ENCODE measurements at regions not wholly inside any gene's neighbourhood (a gene's known extent, or its start where the extent isn't known, plus 50 kb on each side); places are given as distances from the start of the nearest gene placed in this dataset.
"Not testable (repeated sequence)": the region's sequence is repeated elsewhere in the genome, so short reads cannot be mapped to it uniquely, and the experiment has no call there.

- Histone ChIP-seq H3K9me3 (no peaks in the 10 kb centered on the region), H3K4me3 (no peak overlapping the region), H3K4me1 (peaks cover 0 to 6% (median 0%) of the 10 kb centered on the region in 3 donors), H3K36me3 (no peaks in the 10 kb centered on the region), H3K27me3 (no peaks in the 10 kb centered on the region), H3K27ac (no peak overlapping the region)
- no peak for TF ChIP-seq CTCF (IDR thresholded peaks at IDR 0.05)
- intact Hi-C loops (cut with DNase I) = no loop called here
- no peak for ATAC-seq
- FAIRE-seq = peak; percentile 17
- no peak for DNase-seq
- WGBS, 2 donors = 89 to 92% methylated on average over 3 of the region's 3 CpGs
These were observed 133.0 kb downstream of the ZNF608 start for GRCh38 chr5:124613273-124613953.

- ATAC-seq = no peak
- no peaks in the 10 kb centered on the region for H3K36me3 ChIP-seq
- WGBS, 2 donors = 76 to 91% methylated on average over 7 of the region's 7 CpGs
- H3K27ac ChIP-seq = no peak overlapping the region
- intact Hi-C loops (cut with DNase I) = no loop called here
- no peak for TF ChIP-seq CTCF (IDR thresholded peaks at IDR 0.05)
- H3K9me3 ChIP-seq = no peaks in the 10 kb centered on the region
- DNase-seq = no peak
- FAIRE-seq = no peak
- H3K4me1 ChIP-seq = peaks cover 0 to 6% (median 0%) of the 10 kb centered on the region in 3 donors
- no peak overlapping the region for H3K4me3 ChIP-seq
- H3K27me3 ChIP-seq = no peaks in the 10 kb centered on the region
These were observed 134.4 kb downstream of the ZNF608 start for GRCh38 chr5:124612023-124612422.

- H3K4me1 ChIP-seq; DNase-seq; H3K4me3 ChIP-seq; H3K27ac ChIP-seq; H3K36me3 ChIP-seq; H3K9me3 ChIP-seq; intact Hi-C loops (cut with DNase I); ATAC-seq; H3K27me3 ChIP-seq; FAIRE-seq: not testable (repeated sequence)
- 93 to 100% methylated on average over 1 of the region's 1 CpG for WGBS, 2 donors
These were observed 135.2 kb downstream of the ZNF608 start for GRCh38 chr5:124611262-124611661.

GRCh38 chr5:124609685-124610084, 136.8 kb downstream of the ZNF608 start:
- WGBS, 2 donors = 18 to 28% methylated on average over 1 of the region's 1 CpG
- intact Hi-C loops (cut with DNase I); H3K27ac ChIP-seq; H3K4me3 ChIP-seq; FAIRE-seq; ATAC-seq; H3K36me3 ChIP-seq; H3K4me1 ChIP-seq; DNase-seq; H3K9me3 ChIP-seq; H3K27me3 ChIP-seq: not testable (repeated sequence)

GRCh38 chr5:124606543-124606942, 139.9 kb downstream of the ZNF608 start:
- Histone ChIP-seq H3K9me3 (no peaks in the 10 kb centered on the region), H3K4me3 (no peak overlapping the region), H3K4me1 (peaks cover 0 to 4% (median 0%) of the 10 kb centered on the region in 3 donors), H3K27me3 (no peaks in the 10 kb centered on the region), H3K36me3 (no peaks in the 10 kb centered on the region), H3K27ac (no peak overlapping the region)
- 92 to 95% methylated on average over 2 of the region's 2 CpGs for WGBS, 2 donors
- no peak for TF ChIP-seq CTCF (IDR thresholded peaks at IDR 0.05)
- no peak for FAIRE-seq
- intact Hi-C loops (cut with DNase I) = no loop called here
- ATAC-seq = no peak
- DNase-seq = no peak

- H3K27ac ChIP-seq = no peak overlapping the region
- intact Hi-C loops (cut with DNase I) = no loop called here
- no peak for TF ChIP-seq CTCF (IDR thresholded peaks at IDR 0.05)
- H3K27me3 ChIP-seq = no peaks in the 10 kb centered on the region
- ATAC-seq (no peak), FAIRE-seq (no peak), DNase-seq (no peak)
- no peak overlapping the region for H3K4me3 ChIP-seq
- no peaks in the 10 kb centered on the region for H3K36me3 ChIP-seq
- H3K9me3 ChIP-seq = no peaks in the 10 kb centered on the region
- 87 to 95% methylated on average over 2 of the region's 2 CpGs for WGBS, 2 donors
- H3K4me1 ChIP-seq = peaks cover 0 to 4% (median 0%) of the 10 kb centered on the region in 3 donors
These were observed 140.3 kb downstream of the ZNF608 start for GRCh38 chr5:124606093-124606492.
